Activated CD4-positive, alpha-beta T cell treated with anti-CD3 and anti-CD28 coated beads for 36 hours (primary cell): ENCODE measurements at regions not wholly inside any gene's neighbourhood (a gene's known extent, or its start where the extent isn't known, plus 50 kb on each side); places are given as distances from the start of the nearest gene placed in this dataset.

Source experiments
- ATAC-seq: fragments of 200-7000 bp; cut with Tn5 transposase; one replicate; pipeline ENCODE4 v1.10.0; 2021; ENCODE audit warnings: mild to moderate bottlenecking, moderate library complexity
- CTCF ChIA-PET: fragments of 350-600 bp; sonication (Branson Sonifier 250); formaldehyde crosslinking; loops from one replicate; lab custom pipeline; 2021; ENCODE audit warnings: antibody characterized with exemption; lab: Charles Lee
- POLR2A ChIA-PET: fragments of 350-600 bp; sonication (Branson Sonifier 250); formaldehyde crosslinking; loops from one replicate; lab custom pipeline; 2021; ENCODE audit warnings: antibody characterized with exemption, inconsistent platforms; lab: Charles Lee
- DNase-seq: peaks from one replicate; pipeline ENCODE4 v3.0.0-alpha.2; 2020
- H3K27ac Mint-ChIP-seq: one replicate; pipeline ENCODE4 v1.8.0; 2021; ENCODE audit warnings: mixed read lengths
- H3K27me3 Mint-ChIP-seq: one replicate; pipeline ENCODE4 v1.8.0; 2021; ENCODE audit warnings: mixed read lengths
- H3K36me3 Mint-ChIP-seq: one replicate; pipeline ENCODE4 v1.8.0; 2021; ENCODE audit warnings: low read depth, mixed read lengths
- H3K4me1 Mint-ChIP-seq: one replicate; pipeline ENCODE4 v1.8.0; 2021; ENCODE audit warnings: mixed read lengths
- H3K4me3 Mint-ChIP-seq: one replicate; pipeline ENCODE4 v1.8.0; 2021; ENCODE audit warnings: mild to moderate bottlenecking, moderate library complexity, mixed read lengths
- H3K9me3 Mint-ChIP-seq: one replicate; pipeline ENCODE4 v1.8.0; 2021; ENCODE audit warnings: low read depth, mixed read lengths
- intact Hi-C, 2 experiments: fragments of 100-400 bp; cut with DNase I in 1 of 2; cut with micrococcal nuclease in 1 of 2; formaldehyde crosslinking; loops; one replicate each; pipeline versions ENCODE4 v1.14.2 to v1.15.1; 2022 to 2024; cut with DNase I, micrococcal nuclease

DNA sequence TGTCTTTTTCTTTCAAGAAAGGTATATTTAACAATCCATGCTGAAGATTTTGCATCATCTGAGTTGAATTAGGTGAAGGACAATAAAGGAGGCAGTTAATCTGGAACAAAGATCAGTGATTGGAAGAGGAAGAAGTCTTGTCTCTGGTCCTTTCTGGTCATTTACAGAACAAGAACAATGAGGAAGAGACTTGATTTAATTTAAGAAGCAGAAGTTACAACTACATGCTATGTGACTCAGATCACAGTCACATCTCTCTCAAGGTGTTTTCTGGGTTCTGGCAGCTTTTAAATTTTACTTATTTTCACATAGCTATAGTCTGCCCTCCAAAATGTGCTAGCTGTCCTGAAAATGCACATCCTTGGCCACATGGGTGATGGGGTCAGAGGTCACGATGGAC is 53.5 kb upstream of the DEK start:
- H3K4me3 Mint-ChIP-seq = no peak overlapping the region
- ChIA-PET POLR2A (interaction anchor here (0.8 kb wide), 1 partner anchor 1522 kb away, joined by 3 read pairs; no protein-coding TSS in a partner anchor), CTCF (interaction anchor here (0.8 kb wide), 1 partner anchor 11 kb away, joined by 3 read pairs; no protein-coding TSS in a partner anchor)

DNA sequence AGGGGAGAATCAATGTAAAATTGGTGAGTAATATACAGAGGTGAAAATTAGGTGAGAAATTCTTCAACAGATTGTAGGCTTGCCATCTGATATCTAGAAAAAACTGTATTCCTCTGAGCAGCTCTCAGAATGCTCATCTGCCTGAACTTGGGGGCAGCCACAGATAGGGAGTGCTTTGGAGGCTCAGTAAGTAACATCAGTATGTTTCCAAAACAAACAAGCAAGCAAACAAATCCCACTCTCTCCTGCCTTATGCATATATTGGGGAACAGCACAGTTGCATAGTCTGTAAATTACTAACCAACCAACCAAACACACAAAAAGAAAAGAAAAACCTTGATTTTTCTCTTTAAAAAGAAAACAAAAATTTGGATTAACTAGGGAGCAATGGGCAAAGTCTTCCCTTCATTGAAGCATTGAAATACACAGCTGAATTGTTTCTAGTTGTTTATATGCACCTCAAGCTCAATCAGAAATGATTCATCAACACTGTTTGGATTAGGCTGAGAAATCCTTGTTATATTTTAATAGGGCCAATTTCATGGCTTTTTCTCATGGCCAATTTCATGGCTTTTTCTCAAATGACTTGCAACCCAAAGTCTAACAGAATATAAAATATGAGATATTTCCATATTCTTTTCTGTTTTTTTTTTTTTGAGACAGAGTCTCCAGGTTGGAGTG is 50.1 kb upstream of the DEK start:
- ChIA-PET CTCF (interaction anchor here (1.0 to 1.5 kb wide), 2 partner anchors 10 to 14 kb away, joined by 3 to 5 read pairs; no protein-coding TSS in a partner anchor), POLR2A (no interaction called here)
- DNase-seq = no peak
- Mint-ChIP-seq H3K27me3 (peaks cover 6% of the 10 kb centered on the region), H3K4me3 (no peak overlapping the region), H3K36me3 (no peaks in the 10 kb centered on the region), H3K9me3 (peaks cover under 1% of the 10 kb centered on the region), H3K4me1 (no peaks in the 10 kb centered on the region), H3K27ac (no peak overlapping the region)
- ATAC-seq = no peak
- intact Hi-C loops = no loop called here

More for the DNA sequence above, 53.5 kb upstream of the DEK start:
- DNase-seq (no peak), ATAC-seq (no peak)
- Mint-ChIP-seq H3K27me3 (peaks cover 5% of the 10 kb centered on the region), H3K27ac (no peak overlapping the region), H3K9me3 (no peaks in the 10 kb centered on the region), H3K36me3 (no peaks in the 10 kb centered on the region), H3K4me1 (no peaks in the 10 kb centered on the region)
- intact Hi-C loops = no loop called here
